Memory B cell (primary cell): ENCODE measurements at regions not wholly inside any gene's neighbourhood (a gene's known extent, or its start where the extent isn't known, plus 50 kb on each side); places are given as distances from the start of the nearest gene placed in this dataset.
"Not testable (repeated sequence)": the region's sequence is repeated elsewhere in the genome, so short reads cannot be mapped to it uniquely, and the experiment has no call there.

Experiments
- ATAC-seq: fragments of 150-1000 bp; cut with Tn5 transposase; 2 replicates; pipeline ENCODE4 v1.10.0; 2021; ENCODE audit warnings: low read depth, mild to moderate bottlenecking, moderate library complexity
- DNase-seq, 2 donors: peaks; one replicate each; pipeline ENCODE4 v3.0.0; 2022; ENCODE audit warnings: low spot score in 2 of 2
- H3K27ac Mint-ChIP-seq: one replicate; pipeline ENCODE4 v1.8.0; 2022; ENCODE audit warnings: mild to moderate bottlenecking, moderate library complexity, mixed read lengths
- H3K27me3 Mint-ChIP-seq: one replicate; pipeline ENCODE4 v1.8.0; 2022; ENCODE audit warnings: mixed read lengths
- H3K36me3 Mint-ChIP-seq: one replicate; pipeline ENCODE4 v1.8.0; 2022; ENCODE audit warnings: mild to moderate bottlenecking, mixed read lengths
- H3K4me1 Mint-ChIP-seq: one replicate; pipeline ENCODE4 v1.8.0; 2022; ENCODE audit warnings: mixed read lengths
- H3K4me3 Mint-ChIP-seq: one replicate; pipeline ENCODE4 v1.8.0; 2022; ENCODE audit warnings: mild to moderate bottlenecking, moderate library complexity, mixed read lengths
- H3K9me3 Mint-ChIP-seq: one replicate; pipeline ENCODE4 v1.8.0; 2022; ENCODE audit warnings: mixed read lengths

DNA sequence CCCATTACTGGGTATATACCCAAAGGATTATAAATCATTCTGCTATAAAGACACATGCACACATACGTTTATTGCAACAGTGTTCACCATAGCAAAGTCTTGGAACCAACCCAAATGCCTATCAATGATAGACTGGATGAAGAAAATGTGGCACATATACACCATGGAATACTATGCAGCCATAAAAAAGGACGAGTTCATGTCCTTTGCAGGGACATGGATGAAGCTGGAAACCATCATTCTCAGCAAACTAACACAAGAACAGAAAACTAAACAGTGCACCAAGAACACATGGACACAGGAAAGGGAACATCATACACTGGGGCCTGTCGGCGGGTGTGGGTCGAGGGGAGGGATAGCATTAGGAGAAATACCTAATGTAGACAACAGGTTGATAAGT lies 65.5 kb upstream of the TEAD1 start:
- H3K9me3 Mint-ChIP-seq, result peaks cover 16% of the 10 kb centered on the region
- H3K36me3 Mint-ChIP-seq, result not testable (repeated sequence)

DNA sequence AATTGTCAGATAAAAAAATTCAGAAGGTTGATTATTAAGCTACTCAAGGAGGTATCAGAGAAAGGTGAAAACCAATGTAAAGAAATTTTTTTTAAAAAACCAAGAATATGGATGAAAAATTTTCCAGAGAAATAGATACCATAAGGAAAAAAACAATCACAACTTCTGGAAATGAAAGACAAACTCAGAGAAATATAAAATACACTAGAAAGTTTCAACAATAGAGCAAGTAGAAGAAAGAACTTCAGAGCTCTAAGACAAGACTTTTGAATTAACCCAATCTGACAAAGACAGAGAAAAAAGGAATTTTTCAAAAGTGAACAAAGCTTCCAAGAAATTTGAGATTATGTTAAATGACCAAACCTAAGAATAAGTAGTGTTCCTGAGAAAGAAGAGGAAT lies 62.9 kb upstream of the TEAD1 start:
- no peaks in the 10 kb centered on the region for H3K36me3 Mint-ChIP-seq
- peaks cover 17% of the 10 kb centered on the region for H3K9me3 Mint-ChIP-seq
- no peaks in the 10 kb centered on the region for H3K27me3 Mint-ChIP-seq

More for the DNA sequence above, 65.5 kb upstream of the TEAD1 start:
- DNase-seq, H3K27ac Mint-ChIP-seq, H3K27me3 Mint-ChIP-seq, H3K4me1 Mint-ChIP-seq, ATAC-seq, H3K4me3 Mint-ChIP-seq: not testable (repeated sequence)

DNA sequence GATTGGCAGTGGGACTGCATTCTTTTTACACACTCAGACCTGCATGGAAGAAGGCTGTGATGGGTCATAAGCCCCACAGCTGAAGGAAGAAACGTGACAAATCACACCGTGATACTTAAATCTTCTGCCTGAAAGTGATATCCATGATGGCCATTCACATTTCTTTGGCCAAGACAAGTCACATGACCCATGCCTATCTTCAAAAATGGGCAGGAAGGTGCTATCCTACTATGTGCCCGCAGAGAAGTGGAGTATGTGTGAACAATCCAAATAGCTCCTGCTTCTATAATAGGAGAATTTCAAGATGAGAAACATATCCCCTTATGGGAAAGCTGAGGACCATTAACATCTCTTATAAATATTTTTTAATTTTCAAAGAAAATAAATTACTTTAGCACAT lies 56.6 kb upstream of the TEAD1 start:
- Mint-ChIP-seq H3K4me3 (no peak overlapping the region), H3K27ac (no peak overlapping the region), H3K36me3 (no peaks in the 10 kb centered on the region), H3K27me3 (no peaks in the 10 kb centered on the region), H3K4me1 (no peaks in the 10 kb centered on the region), H3K9me3 (peaks cover 13% of the 10 kb centered on the region)
- DNase-seq, result no peak
- no peak for ATAC-seq

More for the DNA sequence above, 62.9 kb upstream of the TEAD1 start:
- ATAC-seq, result no peak
- Mint-ChIP-seq H3K27ac (no peak overlapping the region), H3K4me3 (no peak overlapping the region), H3K4me1 (no peaks in the 10 kb centered on the region)
- DNase-seq, result no peak

GRCh38 chr11:12618743-12619540 lies 55.3 kb upstream of the TEAD1 start:
- Mint-ChIP-seq H3K27me3 (no peaks in the 10 kb centered on the region), H3K4me3 (no peak overlapping the region), H3K9me3 (peaks cover 12% of the 10 kb centered on the region), H3K4me1 (no peaks in the 10 kb centered on the region), H3K27ac (no peak overlapping the region), H3K36me3 (no peaks in the 10 kb centered on the region)
- no peak for DNase-seq
- no peak for ATAC-seq

- Mint-ChIP-seq H3K4me3 (no peak overlapping the region), H3K27me3 (peaks cover 2% of the 10 kb centered on the region), H3K27ac (no peak overlapping the region), H3K9me3 (peaks cover 18% of the 10 kb centered on the region), H3K36me3 (no peaks in the 10 kb centered on the region), H3K4me1 (no peaks in the 10 kb centered on the region)
- ATAC-seq (no peak), DNase-seq (no peak)
Observed at GRCh38 chr11:12623869-12624268, 50.4 kb upstream of the TEAD1 start.
